ENCODE measurements at regions not wholly inside any gene's neighbourhood (a gene's known extent, or its start where the extent isn't known, plus 50 kb on each side); places are given as distances from the start of the nearest gene placed in this dataset.

DNA sequence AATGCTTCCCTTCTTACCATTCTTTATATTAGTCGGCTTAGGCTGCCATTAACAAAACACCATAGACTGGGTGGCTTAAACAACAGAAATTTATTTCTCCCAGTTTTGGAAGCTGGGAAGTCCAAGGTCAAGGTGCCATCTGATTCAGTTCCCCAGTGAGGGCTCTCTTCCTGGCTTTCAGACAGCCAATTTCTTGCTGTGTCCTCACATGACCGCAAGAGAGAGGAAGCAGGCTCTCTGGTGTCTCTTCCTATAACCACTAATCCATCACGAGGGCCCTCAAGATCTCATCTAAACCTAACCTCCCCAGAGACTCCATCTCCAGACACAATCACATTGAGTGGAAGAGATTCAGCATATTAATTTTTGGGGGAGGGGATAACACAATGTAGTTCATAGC, 193.0 kb upstream of the SGK1 start:
- H4K5ac ChIP-seq (ENCODE audit: insufficient read length, low read depth, low read length) = no peak overlapping the region
- no peak overlapping the region for H3K27ac ChIP-seq (ENCODE audit: low read depth, low read length)
- H2AK5ac ChIP-seq (ENCODE audit: low read depth, low read length) = no peak overlapping the region
- POLR2A ChIA-PET (ENCODE audit: partially characterized antibody) = no interaction called here
- H3K23ac ChIP-seq (ENCODE audit: insufficient read length) = no peak overlapping the region
- H3K36me3 ChIP-seq (ENCODE audit: control insufficient read depth in 2 of 4, insufficient read depth in 4 of 4, low read length in 3 of 4) = no peaks in the 10 kb centered on the region
- CTCF ChIA-PET (ENCODE audit: partially characterized antibody) = interaction anchor here (1.3 to 1.6 kb wide), 3 partner anchors 13 to 131 kb away, joined by 3 to 4 read pairs (median 4); no protein-coding TSS in a partner anchor
- H3K9ac ChIP-seq (replicated peaks in 1 of 4; ENCODE audit: extremely low read depth in 1 of 4, low read depth in 3 of 4, low read length in 3 of 4) = no peak overlapping the region
- H3K79me1 ChIP-seq (ENCODE audit: low read depth, low read length) = no peaks in the 10 kb centered on the region
- no peak overlapping the region for H4K8ac ChIP-seq (ENCODE audit: extremely low read depth, insufficient read depth, low read length)
- H3K4me2 ChIP-seq (ENCODE audit: insufficient read depth in 1 of 2, low read depth in 2 of 2, low read length in 2 of 2) = no peak overlapping the region
- DNase-seq (ENCODE audit: low read depth in 1 of 2, low spot score in 2 of 2) = no peak
- no peaks in the 10 kb centered on the region for H4K20me1 ChIP-seq (replicated peaks in 1 of 2; ENCODE audit: control insufficient read depth in 1 of 2, insufficient read depth in 2 of 2, low read length in 2 of 2)
- H3K9me3 ChIP-seq (ENCODE audit: insufficient read depth in 2 of 2, low read depth in 1 of 2, low read length in 1 of 2) = no peaks in the 10 kb centered on the region
- no peaks in the 10 kb centered on the region for H3K23me2 ChIP-seq (ENCODE audit: low read depth, low read length)
- no peak overlapping the region for H2BK15ac ChIP-seq (ENCODE audit: low read length)
- no peak overlapping the region for H3K56ac ChIP-seq (replicated peaks; ENCODE audit: insufficient read length, low read depth, low read length)
- H2BK12ac ChIP-seq (ENCODE audit: low read depth, low read length) = no peak overlapping the region
- H3K4ac ChIP-seq (replicated peaks; ENCODE audit: insufficient read length, low read depth, low read length) = no peak overlapping the region
- H3K79me2 ChIP-seq (ENCODE audit: control insufficient read depth in 1 of 2, insufficient read depth in 2 of 2, low read length in 2 of 2) = no peaks in the 10 kb centered on the region
- H3K27me3 ChIP-seq (replicated peaks in 1 of 4; ENCODE audit: control insufficient read depth in 3 of 4, extremely low read depth in 1 of 4, insufficient read depth in 3 of 4, low read length in 3 of 4) = no peaks in the 10 kb centered on the region
- no peaks in the 10 kb centered on the region for H3K4me1 ChIP-seq (replicated peaks in 1 of 4; ENCODE audit: control insufficient read depth in 3 of 4, insufficient read depth in 4 of 4, low read length in 3 of 4)
- no peak overlapping the region for H2BK5ac ChIP-seq (ENCODE audit: low read depth, low read length)
- no peak overlapping the region for H2BK20ac ChIP-seq (ENCODE audit: low read length)
- no peak overlapping the region for H3K14ac ChIP-seq (ENCODE audit: insufficient read length)
- no peak for FAIRE-seq
- no peak overlapping the region for H2BK120ac ChIP-seq (replicated peaks; ENCODE audit: low read depth, low read length)
- no peak overlapping the region for H3K18ac ChIP-seq (ENCODE audit: extremely low read depth, low read length)
- no peak overlapping the region for H3K4me3 ChIP-seq (ENCODE audit: extremely low read depth in 1 of 4, insufficient read depth in 2 of 4, low read depth in 3 of 4, low read length in 4 of 4)
- no peak overlapping the region for H4K91ac ChIP-seq (replicated peaks; ENCODE audit: insufficient read length, low read length)
- no peak overlapping the region for H2AFZ ChIP-seq (ENCODE audit: low read length)
- WGBS, 2 experiments (ENCODE audit: extremely low coverage in 1 of 2, insufficient coverage in 1 of 2, insufficient read length in 1 of 2, insufficient replicate concordance in 2 of 2, low coverage in 1 of 2, low lambda C conversion rate in 2 of 2, missing lambda C conversion rate in 1 of 2) = 83% methylated on average over 3 of the region's 3 CpGs; no CpG with 5 or more reads in 1 of the 2 experiments
- TF ChIP-seq E2F6 (IDR thresholded peaks at IDR 0.05) (no peak), USF2 (IDR thresholded peaks at IDR 0.05; ENCODE audit: low read length) (no peak)
